HL-60 (cell line): ENCODE measurements at regions not wholly inside any gene's neighbourhood (a gene's known extent, or its start where the extent isn't known, plus 50 kb on each side); places are given as distances from the start of the nearest gene placed in this dataset.

Experiments used
- DNase-seq, 2 experiments: peaks; one replicate each; pipeline ENCODE4 v3.0.0-alpha.2; 2010 to 2020; ENCODE audit warnings: low read depth in 1 of 2, low spot score in 1 of 2
- H3K27ac ChIP-seq: fragments of 250-450 bp; sonication (Bioruptor Pico); replicated peaks from 2 replicates; pipeline ENCODE4 v1.5.1; 2020; ENCODE audit warnings: mild to moderate bottlenecking, moderate library complexity
- H3K27me3 ChIP-seq: fragments of 250-450 bp; sonication (Bioruptor Pico); 2 replicates; pipeline ENCODE4 v1.5.1; 2021; ENCODE audit warnings: mild to moderate bottlenecking, moderate library complexity; ENCODE audit not compliant: insufficient read depth, poor library complexity, severe bottlenecking
- H3K4me3 ChIP-seq: replicated peaks from 2 replicates; pipeline ENCODE4 v1.5.1; 2011; ENCODE audit warnings: mild to moderate bottlenecking, control low read depth, low read length; ENCODE audit not compliant: insufficient read depth
- CTCF ChIP-seq: IDR thresholded peaks from one replicate; pipeline ENCODE4 v1.5.1; 2011; ENCODE audit warnings: low read length, control low read depth, inconsistent platforms; ENCODE audit not compliant: insufficient read depth
- GABPA ChIP-seq: IDR thresholded peaks from 2 replicates; pipeline ENCODE4 v1.6.1; 2012; ENCODE audit warnings: low read depth
- POLR2AphosphoS5 ChIP-seq: IDR thresholded peaks from 2 replicates; pipeline ENCODE4 v1.6.1; 2012; ENCODE audit warnings: low read depth
- SPI1 ChIP-seq: IDR thresholded peaks from 2 replicates; pipeline ENCODE4 v1.6.1; 2012; ENCODE audit warnings: low read depth, mild to moderate bottlenecking, borderline replicate concordance
- TF ChIP-seq, protein P1 (sequence below): IDR thresholded peaks from 2 replicates; pipeline ENCODE4 v1.6.1; 2012; ENCODE audit warnings: low read depth; ENCODE audit not compliant: insufficient replicate concordance

- H3K27me3 ChIP-seq: no peaks in the 10 kb centered on the region
- no peak overlapping the region for H3K4me3 ChIP-seq
- TF ChIP-seq, protein P1, sequence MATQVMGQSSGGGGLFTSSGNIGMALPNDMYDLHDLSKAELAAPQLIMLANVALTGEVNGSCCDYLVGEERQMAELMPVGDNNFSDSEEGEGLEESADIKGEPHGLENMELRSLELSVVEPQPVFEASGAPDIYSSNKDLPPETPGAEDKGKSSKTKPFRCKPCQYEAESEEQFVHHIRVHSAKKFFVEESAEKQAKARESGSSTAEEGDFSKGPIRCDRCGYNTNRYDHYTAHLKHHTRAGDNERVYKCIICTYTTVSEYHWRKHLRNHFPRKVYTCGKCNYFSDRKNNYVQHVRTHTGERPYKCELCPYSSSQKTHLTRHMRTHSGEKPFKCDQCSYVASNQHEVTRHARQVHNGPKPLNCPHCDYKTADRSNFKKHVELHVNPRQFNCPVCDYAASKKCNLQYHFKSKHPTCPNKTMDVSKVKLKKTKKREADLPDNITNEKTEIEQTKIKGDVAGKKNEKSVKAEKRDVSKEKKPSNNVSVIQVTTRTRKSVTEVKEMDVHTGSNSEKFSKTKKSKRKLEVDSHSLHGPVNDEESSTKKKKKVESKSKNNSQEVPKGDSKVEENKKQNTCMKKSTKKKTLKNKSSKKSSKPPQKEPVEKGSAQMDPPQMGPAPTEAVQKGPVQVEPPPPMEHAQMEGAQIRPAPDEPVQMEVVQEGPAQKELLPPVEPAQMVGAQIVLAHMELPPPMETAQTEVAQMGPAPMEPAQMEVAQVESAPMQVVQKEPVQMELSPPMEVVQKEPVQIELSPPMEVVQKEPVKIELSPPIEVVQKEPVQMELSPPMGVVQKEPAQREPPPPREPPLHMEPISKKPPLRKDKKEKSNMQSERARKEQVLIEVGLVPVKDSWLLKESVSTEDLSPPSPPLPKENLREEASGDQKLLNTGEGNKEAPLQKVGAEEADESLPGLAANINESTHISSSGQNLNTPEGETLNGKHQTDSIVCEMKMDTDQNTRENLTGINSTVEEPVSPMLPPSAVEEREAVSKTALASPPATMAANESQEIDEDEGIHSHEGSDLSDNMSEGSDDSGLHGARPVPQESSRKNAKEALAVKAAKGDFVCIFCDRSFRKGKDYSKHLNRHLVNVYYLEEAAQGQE: no peak
- TF ChIP-seq GABPA: no peak
- no peak for DNase-seq
- no peak overlapping the region for H3K27ac ChIP-seq
These were observed 555.0 kb downstream of the TNS3 start for GRCh38 chr7:47026780-47027361.

DNA sequence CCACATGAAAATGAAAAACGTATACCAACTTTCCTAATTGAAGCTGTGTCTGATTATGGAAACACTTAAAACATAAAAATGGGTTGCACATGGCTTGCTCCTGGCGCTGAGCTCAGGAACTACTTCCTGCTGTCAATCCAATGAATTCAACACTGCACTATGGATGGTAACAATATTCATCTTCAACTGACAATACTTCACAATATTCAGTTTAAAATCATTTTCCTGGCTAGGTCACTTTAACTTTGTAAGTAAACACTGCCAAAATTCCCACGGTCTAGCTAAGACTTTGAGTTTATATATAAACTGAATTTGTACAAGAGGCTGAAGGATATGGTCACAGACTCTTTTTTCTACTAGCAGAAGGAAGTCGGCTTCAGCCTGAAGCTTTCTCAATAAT lies 556.9 kb downstream of the TNS3 start:
- Histone ChIP-seq H3K27me3 (no peaks in the 10 kb centered on the region), H3K27ac (no peak overlapping the region), H3K4me3 (no peak overlapping the region)
- TF ChIP-seq POLR2AphosphoS5 (no peak), SPI1 (no peak), GABPA (no peak), CTCF (no peak)
- TF ChIP-seq, protein P1: no peak
- no peak for DNase-seq

DNA sequence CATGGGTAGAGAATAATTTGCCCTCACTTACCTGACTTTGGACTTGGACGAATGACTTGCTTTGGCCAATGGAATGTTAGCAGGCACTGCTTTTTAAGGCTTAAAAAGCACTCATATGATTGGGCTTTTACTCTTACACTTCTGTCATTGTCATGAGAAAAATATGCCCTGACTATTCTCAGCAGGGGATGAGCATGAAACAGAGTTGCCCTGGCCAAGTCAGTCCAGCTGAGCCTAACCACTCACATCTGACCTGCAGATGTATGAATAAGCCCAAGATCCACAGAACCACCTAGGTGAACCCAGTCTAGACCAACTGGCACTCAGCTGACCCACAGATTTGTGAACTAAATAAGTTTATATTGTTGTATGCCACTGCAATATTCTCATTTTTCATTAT lies 573.5 kb downstream of the TNS3 start:
- no peak for TF ChIP-seq GABPA
- no peak for TF ChIP-seq CTCF
- TF ChIP-seq, protein P1: no peak
- no peak for TF ChIP-seq POLR2AphosphoS5
- no peak for TF ChIP-seq SPI1
- Histone ChIP-seq H3K27ac (no peak overlapping the region), H3K4me3 (no peak overlapping the region), H3K27me3 (no peaks in the 10 kb centered on the region)
- DNase-seq: no peak

GRCh38 chr7:47007471-47007870 lies 574.4 kb downstream of the TNS3 start:
- DNase-seq: no peak
- no peak overlapping the region for H3K4me3 ChIP-seq
- H3K27ac ChIP-seq: no peak overlapping the region
- TF ChIP-seq POLR2AphosphoS5: no peak
- no peaks in the 10 kb centered on the region for H3K27me3 ChIP-seq
